ENCODE measurements at regions not wholly inside any gene's neighbourhood (a gene's known extent, or its start where the extent isn't known, plus 50 kb on each side); places are given as distances from the start of the nearest gene placed in this dataset.
A peak's percentile ranks its signal among the peaks of the same experiment; 100 is the strongest.

- WGBS, 2 donors = 61 to 73% methylated on average over 3 of the region's 3 CpGs
- TF ChIP-seq POLR2A (IDR thresholded peaks at IDR 0.05) (no peak), POLR2AphosphoS5 (IDR thresholded peaks at IDR 0.05) (no peak), CTCF (IDR thresholded peaks at IDR 0.05) (no peak), EP300 (IDR thresholded peaks at IDR 0.05) (no peak)
- H3K27ac ChIP-seq = peak overlapping the region in 3 of 4 donors; percentile 27 to 60 (median 48)
Observed at GRCh38 chr20:39822667-39823066, 860.5 kb downstream of the DHX35 start.

GRCh38 chr20:39813190-39813829, 851.2 kb downstream of the DHX35 start:
- H3K27me3 ChIP-seq = no peaks in the 10 kb centered on the region
- DNase-seq = no peak
- H3K27ac ChIP-seq = no peak overlapping the region
- WGBS, 2 donors = 87 to 90% methylated on average over 6 of the region's 6 CpGs
- H3K9me3 ChIP-seq = no peaks in the 10 kb centered on the region
- intact Hi-C loops (cut with DNase I) = no loop called here
- no peak for TF ChIP-seq CTCF (IDR thresholded peaks at IDR 0.05)
- TF ChIP-seq POLR2AphosphoS5 (IDR thresholded peaks at IDR 0.05) = no peak
- TF ChIP-seq POLR2A (IDR thresholded peaks at IDR 0.05) = no peak
- no peak for TF ChIP-seq EP300 (IDR thresholded peaks at IDR 0.05)
- H3K4me1 ChIP-seq = no peaks in the 10 kb centered on the region
- H3K4me3 ChIP-seq = no peak overlapping the region
- H3K36me3 ChIP-seq = no peaks in the 10 kb centered on the region

More at GRCh38 chr20:39822667-39823066, 860.5 kb downstream of the DHX35 start:
- intact Hi-C loops (cut with DNase I) = no loop called here
- Histone ChIP-seq H3K9me3 (no peaks in the 10 kb centered on the region), H3K4me1 (peaks cover 0 to 27% (median 20%) of the 10 kb centered on the region in 4 donors), H3K4me3 (no peak overlapping the region), H3K27me3 (no peaks in the 10 kb centered on the region), H3K36me3 (no peaks in the 10 kb centered on the region)
- DNase-seq = no peak

- no peak for DNase-seq
- TF ChIP-seq CTCF (IDR thresholded peaks at IDR 0.05) (no peak), POLR2A (IDR thresholded peaks at IDR 0.05) (no peak), EP300 (IDR thresholded peaks at IDR 0.05) (no peak), POLR2AphosphoS5 (IDR thresholded peaks at IDR 0.05) (no peak)
- Histone ChIP-seq H3K36me3 (no peaks in the 10 kb centered on the region), H3K4me1 (no peaks in the 10 kb centered on the region), H3K27me3 (no peaks in the 10 kb centered on the region), H3K9me3 (no peaks in the 10 kb centered on the region), H3K4me3 (no peak overlapping the region), H3K27ac (no peak overlapping the region)
- WGBS, 2 donors = 83 to 84% methylated on average over 2 of the region's 2 CpGs
- intact Hi-C loops (cut with DNase I) = no loop called here
Observed at GRCh38 chr20:39812116-39812515, 850.0 kb downstream of the DHX35 start.

GRCh38 chr20:39810309-39810708, 848.2 kb downstream of the DHX35 start:
- no peaks in the 10 kb centered on the region for H3K36me3 ChIP-seq
- 32 to 51% methylated on average over 2 of the region's 2 CpGs for WGBS, 2 donors
- H3K9me3 ChIP-seq = no peaks in the 10 kb centered on the region
- no peak for TF ChIP-seq CTCF (IDR thresholded peaks at IDR 0.05)
- no peak for TF ChIP-seq EP300 (IDR thresholded peaks at IDR 0.05)
- TF ChIP-seq POLR2AphosphoS5 (IDR thresholded peaks at IDR 0.05) = no peak
- TF ChIP-seq POLR2A (IDR thresholded peaks at IDR 0.05) = no peak
- no peak for DNase-seq
- no peaks in the 10 kb centered on the region for H3K27me3 ChIP-seq
- intact Hi-C loops (cut with DNase I) = no loop called here
- no peak overlapping the region for H3K27ac ChIP-seq
- H3K4me3 ChIP-seq = no peak overlapping the region
- H3K4me1 ChIP-seq = no peaks in the 10 kb centered on the region

- WGBS, 2 donors = 77 to 83% methylated on average over 1 of the region's 1 CpG
- TF ChIP-seq POLR2AphosphoS5 (IDR thresholded peaks at IDR 0.05) (no peak), CTCF (IDR thresholded peaks at IDR 0.05) (no peak), EP300 (IDR thresholded peaks at IDR 0.05) (no peak), POLR2A (IDR thresholded peaks at IDR 0.05) (no peak)
Observed at GRCh38 chr20:39808613-39809012, 846.5 kb downstream of the DHX35 start.

More at GRCh38 chr20:39808613-39809012, 846.5 kb downstream of the DHX35 start:
- no peaks in the 10 kb centered on the region for H3K9me3 ChIP-seq
- no peaks in the 10 kb centered on the region for H3K36me3 ChIP-seq
- no peak overlapping the region for H3K27ac ChIP-seq
- no peak for DNase-seq
- no peak overlapping the region for H3K4me3 ChIP-seq
- H3K4me1 ChIP-seq = no peaks in the 10 kb centered on the region
- intact Hi-C loops (cut with DNase I) = no loop called here
- no peaks in the 10 kb centered on the region for H3K27me3 ChIP-seq

Measured in sigmoid colon (tissue), 6 donors.